Body of pancreas (tissue), 4 donors: ENCODE measurements at regions not wholly inside any gene's neighbourhood (a gene's known extent, or its start where the extent isn't known, plus 50 kb on each side); places are given as distances from the start of the nearest gene placed in this dataset.

ENCODE experiments used
- ATAC-seq: fragments of 150-250 bp; one replicate; pipeline ENCODE4 v1.9.1; 2016
- DNase-seq, 4 donors: peaks; one replicate each; pipeline ENCODE4 v3.0.0-alpha.2; 2019
- H3K27ac ChIP-seq, 4 donors: fragments of 200-600 bp; sonication (generic); 1 replicate in 3 of 4; 2 replicates in 1 of 4; pipeline versions ENCODE4 v1.5.1 to v1.6.1; 2016 to 2019; ENCODE audit warnings: mild to moderate bottlenecking in 1 of 4, mixed read lengths in 1 of 4, moderate library complexity in 1 of 4
- H3K27me3 ChIP-seq, 2 donors: fragments of 200-600 bp; sonication (generic); one replicate each; pipeline ENCODE4 v1.6.0; 2016; ENCODE audit warnings: mild to moderate bottlenecking in 1 of 2
- H3K36me3 ChIP-seq, 2 donors: fragments of 200-600 bp; sonication (generic); replicated peaks in 1 of 2; 2 replicates each; pipeline ENCODE4 v1.5.1; 2016; ENCODE audit warnings: low read depth in 2 of 2; ENCODE audit not compliant: insufficient read depth in 1 of 2
- H3K4me1 ChIP-seq: fragments of 200-600 bp; sonication (generic); one replicate; pipeline ENCODE4 v1.6.0; 2016
- H3K4me3 ChIP-seq, 2 donors: fragments of 200-600 bp; sonication (generic); 1 replicate in 1 of 2; 2 replicates in 1 of 2; pipeline ENCODE4 v1.5.1; 2016 to 2019
- H3K9me3 ChIP-seq, 3 donors: fragments of 200-600 bp; sonication (generic); 1 replicate in 2 of 3; 2 replicates in 1 of 3; pipeline ENCODE4 v1.5.1; 2016
- CTCF ChIP-seq, 7 experiments: fragments of 450-650 bp in 4 of 7; fragments of 200-600 bp in 3 of 7; sonication (generic) in 3 of 7; IDR thresholded peaks; one replicate each; pipeline ENCODE4 v1.5.1; 2016 to 2019; ENCODE audit warnings: antibody characterized with exemption in 7 of 7
- POLR2A ChIP-seq, 3 donors: fragments of 450-650 bp; IDR thresholded peaks; one replicate each; pipeline ENCODE4 v1.6.1; 2016; ENCODE audit warnings: antibody characterized with exemption in 3 of 3, mild to moderate bottlenecking in 2 of 3
- WGBS, 2 donors: methylation state at CpG; one replicate each; pipeline ENCODE4 v1.1.5; 2017; 5-methylcytosine and 5-hydroxymethylcytosine counted together
- intact Hi-C: fragments of 100-400 bp; cut with DNase I; formaldehyde crosslinking; loops from one replicate; pipeline ENCODE4 v1.15.1; 2023

- Histone ChIP-seq H3K4me3 (no peak overlapping the region), H3K9me3 (no peaks in the 10 kb centered on the region), H3K27ac (no peak overlapping the region), H3K27me3 (no peaks in the 10 kb centered on the region), H3K36me3 (no peaks in the 10 kb centered on the region), H3K4me1 (no peaks in the 10 kb centered on the region)
- WGBS, 2 donors: 81 to 89% methylated on average over 9 of the region's 9 CpGs
- ATAC-seq: no peak
- TF ChIP-seq CTCF (IDR thresholded peaks at IDR 0.05) (no peak), POLR2A (IDR thresholded peaks at IDR 0.05) (no peak)
- DNase-seq: no peak
- intact Hi-C loops: no loop called here
Measured at GRCh38 chr9:16282718-16283117, 587.8 kb downstream of the BNC2 start.

GRCh38 chr9:16286160-16286559 is 584.3 kb downstream of the BNC2 start:
- ATAC-seq (no peak), DNase-seq (no peak)
- TF ChIP-seq POLR2A (IDR thresholded peaks at IDR 0.05) (no peak), CTCF (IDR thresholded peaks at IDR 0.05) (no peak)

DNA sequence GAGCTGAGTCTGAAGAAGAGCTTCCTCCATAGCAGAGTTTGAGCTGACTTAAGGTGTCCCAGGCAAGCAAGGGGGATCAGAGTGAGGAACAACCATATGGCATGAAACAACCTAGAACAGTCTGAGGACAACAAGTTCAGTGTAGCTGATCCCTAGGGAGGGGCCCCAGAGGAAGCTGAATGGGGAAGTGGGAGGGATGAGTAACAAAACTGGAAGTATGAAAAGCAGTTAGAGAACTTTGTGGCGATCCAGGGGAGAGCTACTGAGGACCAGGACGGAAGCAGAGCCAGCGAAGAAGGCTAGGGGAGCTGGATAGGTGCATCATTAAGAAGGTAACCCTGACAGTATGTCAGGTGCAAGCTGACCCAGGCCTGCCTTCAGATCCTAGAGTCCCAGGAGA is 580.8 kb downstream of the BNC2 start:
- Histone ChIP-seq H3K4me1 (no peaks in the 10 kb centered on the region), H3K27me3 (no peaks in the 10 kb centered on the region), H3K4me3 (no peak overlapping the region), H3K36me3 (no peaks in the 10 kb centered on the region), H3K27ac (no peak overlapping the region), H3K9me3 (no peaks in the 10 kb centered on the region)
- WGBS, 2 donors: 75 to 89% methylated on average over 3 of the region's 3 CpGs
- intact Hi-C loops: no loop called here
- DNase-seq (peak in 1 of 4 donors; percentile 24), ATAC-seq (no peak)
- TF ChIP-seq POLR2A (IDR thresholded peaks at IDR 0.05) (no peak), CTCF (IDR thresholded peaks at IDR 0.05) (no peak)

More at GRCh38 chr9:16286160-16286559, 584.3 kb downstream of the BNC2 start:
- H3K27me3 ChIP-seq: no peaks in the 10 kb centered on the region
- H3K36me3 ChIP-seq: no peaks in the 10 kb centered on the region
- H3K4me1 ChIP-seq: no peaks in the 10 kb centered on the region
- H3K27ac ChIP-seq: no peak overlapping the region
- H3K4me3 ChIP-seq: no peak overlapping the region
- WGBS, 2 donors: 78 to 89% methylated on average over 4 to 7 of the region's 7 CpGs
- intact Hi-C loops: no loop called here
- H3K9me3 ChIP-seq: no peaks in the 10 kb centered on the region

DNA sequence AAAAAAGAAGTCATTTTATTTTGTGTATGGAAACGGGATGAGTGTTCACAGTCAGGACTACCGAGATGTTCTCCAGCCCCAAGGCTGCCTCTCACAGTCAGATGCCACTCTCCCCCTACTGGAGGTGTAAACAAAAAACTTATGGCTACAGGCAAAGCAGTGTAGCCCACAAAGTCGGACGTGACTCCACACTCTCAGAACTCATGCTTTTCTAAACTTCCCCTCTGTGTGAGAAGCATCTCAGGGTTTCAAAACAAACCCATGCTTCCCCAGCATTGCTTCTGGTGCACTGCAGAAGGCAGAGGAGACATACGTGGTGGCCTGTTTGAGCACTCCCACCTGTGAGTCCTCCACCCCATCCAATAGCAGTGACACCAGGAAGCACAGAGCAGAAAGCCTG is 580.3 kb downstream of the BNC2 start:
- no peak overlapping the region for H3K27ac ChIP-seq
- intact Hi-C loops: no loop called here
- no peaks in the 10 kb centered on the region for H3K4me1 ChIP-seq
- no peak overlapping the region for H3K4me3 ChIP-seq
- DNase-seq (no peak), ATAC-seq (no peak)
- 54 to 64% methylated on average over 5 of the region's 5 CpGs for WGBS, 2 donors
- no peaks in the 10 kb centered on the region for H3K36me3 ChIP-seq
- no peaks in the 10 kb centered on the region for H3K9me3 ChIP-seq
- no peaks in the 10 kb centered on the region for H3K27me3 ChIP-seq
- no peak for TF ChIP-seq POLR2A (IDR thresholded peaks at IDR 0.05)
- TF ChIP-seq CTCF (IDR thresholded peaks at IDR 0.05): no peak

DNA sequence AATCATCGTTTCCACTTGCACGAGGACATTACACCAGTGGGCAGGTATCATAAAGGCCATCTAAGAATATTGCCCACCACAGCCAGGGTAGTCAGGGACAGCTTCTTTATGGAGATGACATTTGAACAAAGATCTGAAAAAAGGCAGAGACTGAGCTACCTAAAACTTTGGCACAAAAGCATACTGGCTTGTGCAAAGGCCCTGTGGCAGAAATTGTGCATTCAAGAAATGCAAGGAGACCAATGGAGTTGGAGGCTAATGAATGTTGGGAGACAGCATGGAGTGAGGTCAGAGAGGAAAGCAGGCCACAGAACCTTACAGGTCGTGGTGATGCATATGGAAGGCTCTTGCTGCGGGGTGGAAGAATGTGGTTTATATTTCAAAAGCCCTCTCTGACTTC is 578.5 kb downstream of the BNC2 start:
- Histone ChIP-seq H3K9me3 (no peaks in the 10 kb centered on the region), H3K27me3 (no peaks in the 10 kb centered on the region), H3K4me3 (no peak overlapping the region), H3K36me3 (no peaks in the 10 kb centered on the region), H3K27ac (no peak overlapping the region), H3K4me1 (no peaks in the 10 kb centered on the region)
- WGBS, 2 donors: 84% methylated on average over 4 of the region's 4 CpGs
- no peak for ATAC-seq
- no peak for TF ChIP-seq POLR2A (IDR thresholded peaks at IDR 0.05)
- no peak for TF ChIP-seq CTCF (IDR thresholded peaks at IDR 0.05)
- intact Hi-C loops: no loop called here
- no peak for DNase-seq
